ENCODE measurements at regions not wholly inside any gene's neighbourhood (a gene's known extent, or its start where the extent isn't known, plus 50 kb on each side); places are given as distances from the start of the nearest gene placed in this dataset.

DNA sequence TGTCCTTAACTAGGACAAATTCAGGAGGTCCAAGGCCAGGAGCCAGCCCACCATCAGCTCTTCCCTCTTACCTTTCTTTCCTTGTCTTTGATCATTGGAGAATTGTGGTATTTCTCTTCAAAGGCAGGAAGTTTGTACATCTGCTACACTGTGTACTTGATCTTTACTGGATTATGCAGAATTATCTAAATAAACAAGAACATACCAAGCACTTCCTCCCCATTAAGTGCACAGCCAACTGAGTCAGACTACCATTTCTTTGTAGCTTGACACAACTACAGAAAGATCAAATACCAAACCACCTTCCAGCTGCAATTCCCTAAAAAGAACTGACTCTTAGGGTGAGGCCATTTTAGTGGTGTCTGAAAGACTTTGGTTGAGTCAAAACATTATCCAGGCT lies 195.1 kb downstream of the HDGFL1 start:
- Histone ChIP-seq H3K27ac (no peak overlapping the region), H3K27me3 (no peaks in the 10 kb centered on the region), H3K36me3 (no peaks in the 10 kb centered on the region), H3K4me3 (no peak overlapping the region), H3K4me1 (no peaks in the 10 kb centered on the region), H3K9me3 (no peaks in the 10 kb centered on the region)
- TF ChIP-seq, protein P1, sequence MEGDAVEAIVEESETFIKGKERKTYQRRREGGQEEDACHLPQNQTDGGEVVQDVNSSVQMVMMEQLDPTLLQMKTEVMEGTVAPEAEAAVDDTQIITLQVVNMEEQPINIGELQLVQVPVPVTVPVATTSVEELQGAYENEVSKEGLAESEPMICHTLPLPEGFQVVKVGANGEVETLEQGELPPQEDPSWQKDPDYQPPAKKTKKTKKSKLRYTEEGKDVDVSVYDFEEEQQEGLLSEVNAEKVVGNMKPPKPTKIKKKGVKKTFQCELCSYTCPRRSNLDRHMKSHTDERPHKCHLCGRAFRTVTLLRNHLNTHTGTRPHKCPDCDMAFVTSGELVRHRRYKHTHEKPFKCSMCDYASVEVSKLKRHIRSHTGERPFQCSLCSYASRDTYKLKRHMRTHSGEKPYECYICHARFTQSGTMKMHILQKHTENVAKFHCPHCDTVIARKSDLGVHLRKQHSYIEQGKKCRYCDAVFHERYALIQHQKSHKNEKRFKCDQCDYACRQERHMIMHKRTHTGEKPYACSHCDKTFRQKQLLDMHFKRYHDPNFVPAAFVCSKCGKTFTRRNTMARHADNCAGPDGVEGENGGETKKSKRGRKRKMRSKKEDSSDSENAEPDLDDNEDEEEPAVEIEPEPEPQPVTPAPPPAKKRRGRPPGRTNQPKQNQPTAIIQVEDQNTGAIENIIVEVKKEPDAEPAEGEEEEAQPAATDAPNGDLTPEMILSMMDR (IDR thresholded peaks at IDR 0.05): no peak
- TF ChIP-seq POLR2AphosphoS5 (IDR thresholded peaks at IDR 0.05): no peak
- no peak for TF ChIP-seq EP300 (IDR thresholded peaks at IDR 0.05)
- TF ChIP-seq POLR2A (IDR thresholded peaks at IDR 0.05): no peak
- DNase-seq: no peak
- intact Hi-C loops (cut with DNase I; ENCODE audit: low total_unique reads): no loop called here

DNA sequence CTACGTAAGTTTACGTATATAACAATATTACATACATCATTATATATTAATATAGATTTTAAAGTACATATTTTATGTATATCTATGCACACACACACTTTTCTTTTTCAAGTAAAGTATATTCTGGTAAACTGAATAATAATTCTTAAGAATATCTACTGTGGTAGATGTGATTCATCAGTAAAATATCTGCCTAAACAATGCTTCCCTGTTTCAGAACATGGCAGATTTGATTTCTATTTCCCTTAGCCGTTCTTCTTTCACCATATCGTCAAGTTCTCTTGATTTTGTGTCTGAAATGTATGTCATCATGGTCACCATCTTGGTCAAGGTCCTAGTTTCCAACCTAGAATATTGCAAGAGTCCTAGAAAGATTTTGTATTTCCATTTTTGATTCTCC lies 195.6 kb downstream of the HDGFL1 start:
- H3K9me3 ChIP-seq: no peaks in the 10 kb centered on the region
- no peak overlapping the region for H3K27ac ChIP-seq
- no peaks in the 10 kb centered on the region for H3K4me1 ChIP-seq
- intact Hi-C loops (cut with DNase I; ENCODE audit: low total_unique reads): no loop called here
- TF ChIP-seq POLR2AphosphoS5 (IDR thresholded peaks at IDR 0.05): no peak
- no peak for TF ChIP-seq POLR2A (IDR thresholded peaks at IDR 0.05)
- TF ChIP-seq EP300 (IDR thresholded peaks at IDR 0.05): no peak
- TF ChIP-seq, protein P1 (IDR thresholded peaks at IDR 0.05): no peak
- no peaks in the 10 kb centered on the region for H3K27me3 ChIP-seq
- H3K4me3 ChIP-seq: no peak overlapping the region
- 87 to 94% (median 88%) methylated on average over 4 of the region's 4 CpGs for WGBS, 5 donors
- no peaks in the 10 kb centered on the region for H3K36me3 ChIP-seq
- DNase-seq: no peak

DNA sequence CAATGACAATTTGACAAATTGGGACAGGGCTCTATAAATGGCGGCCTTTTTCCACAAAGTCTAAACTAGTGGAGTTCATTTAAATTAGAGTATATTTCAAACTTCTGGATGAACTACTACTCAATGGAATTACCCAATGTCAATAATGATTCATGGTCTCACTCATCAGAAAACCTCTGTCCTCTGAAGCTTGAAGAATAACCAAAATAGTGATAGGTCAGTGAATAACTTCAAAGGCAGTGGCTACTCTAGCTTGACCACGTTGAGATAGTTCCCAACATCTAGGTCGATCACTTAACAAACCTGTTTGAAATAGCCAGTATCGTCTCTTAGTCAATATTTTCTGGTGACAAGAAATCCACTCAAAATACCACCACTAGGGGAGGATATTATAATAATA lies 197.6 kb downstream of the HDGFL1 start:
- DNase-seq: no peak
- H3K27me3 ChIP-seq: no peaks in the 10 kb centered on the region
- intact Hi-C loops (cut with DNase I; ENCODE audit: low total_unique reads): no loop called here
- no peaks in the 10 kb centered on the region for H3K4me1 ChIP-seq
- no peak overlapping the region for H3K4me3 ChIP-seq
- H3K27ac ChIP-seq: no peak overlapping the region
- TF ChIP-seq POLR2A (IDR thresholded peaks at IDR 0.05) (no peak), POLR2AphosphoS5 (IDR thresholded peaks at IDR 0.05) (no peak)
- TF ChIP-seq, protein P1 (IDR thresholded peaks at IDR 0.05): no peak
- 84 to 87% (median 85%) methylated on average over 4 of the region's 4 CpGs for WGBS, 5 donors
- no peaks in the 10 kb centered on the region for H3K9me3 ChIP-seq
- H3K36me3 ChIP-seq: no peaks in the 10 kb centered on the region

DNA sequence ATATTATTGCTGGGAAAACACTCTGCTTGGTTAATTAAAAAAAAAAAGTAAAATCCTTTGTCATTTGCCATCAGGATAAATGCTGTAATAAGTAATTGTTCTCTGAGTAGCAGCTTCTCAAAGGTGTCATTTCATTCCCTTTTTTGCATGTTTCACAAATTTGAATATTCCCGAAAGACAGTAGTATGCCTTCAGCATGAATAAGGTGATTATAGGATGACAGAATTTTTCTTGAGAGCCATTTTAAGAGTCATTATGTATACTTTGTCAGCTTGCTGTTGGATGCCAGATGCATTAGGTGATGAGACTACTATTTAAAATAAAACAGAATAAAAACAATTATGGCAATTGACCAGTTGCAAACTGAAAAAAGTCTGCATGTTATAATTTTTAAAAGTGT lies 200.7 kb downstream of the HDGFL1 start:
- Histone ChIP-seq H3K4me1 (no peaks in the 10 kb centered on the region), H3K27ac (no peak overlapping the region), H3K9me3 (no peaks in the 10 kb centered on the region), H3K36me3 (no peaks in the 10 kb centered on the region), H3K27me3 (no peaks in the 10 kb centered on the region), H3K4me3 (no peak overlapping the region)
- DNase-seq: no peak
- 91 to 100% (median 97%) methylated on average over 1 of the region's 1 CpG for WGBS, 5 donors
- intact Hi-C loops (cut with DNase I; ENCODE audit: low total_unique reads): no loop called here
- TF ChIP-seq POLR2AphosphoS5 (IDR thresholded peaks at IDR 0.05): no peak
- TF ChIP-seq, protein P1 (IDR thresholded peaks at IDR 0.05): no peak
- no peak for TF ChIP-seq POLR2A (IDR thresholded peaks at IDR 0.05)
- TF ChIP-seq EP300 (IDR thresholded peaks at IDR 0.05): no peak

Measured in stomach (tissue), 8 donors.